ENCODE measurements at regions not wholly inside any gene's neighbourhood (a gene's known extent, or its start where the extent isn't known, plus 50 kb on each side); places are given as distances from the start of the nearest gene placed in this dataset.

DNA sequence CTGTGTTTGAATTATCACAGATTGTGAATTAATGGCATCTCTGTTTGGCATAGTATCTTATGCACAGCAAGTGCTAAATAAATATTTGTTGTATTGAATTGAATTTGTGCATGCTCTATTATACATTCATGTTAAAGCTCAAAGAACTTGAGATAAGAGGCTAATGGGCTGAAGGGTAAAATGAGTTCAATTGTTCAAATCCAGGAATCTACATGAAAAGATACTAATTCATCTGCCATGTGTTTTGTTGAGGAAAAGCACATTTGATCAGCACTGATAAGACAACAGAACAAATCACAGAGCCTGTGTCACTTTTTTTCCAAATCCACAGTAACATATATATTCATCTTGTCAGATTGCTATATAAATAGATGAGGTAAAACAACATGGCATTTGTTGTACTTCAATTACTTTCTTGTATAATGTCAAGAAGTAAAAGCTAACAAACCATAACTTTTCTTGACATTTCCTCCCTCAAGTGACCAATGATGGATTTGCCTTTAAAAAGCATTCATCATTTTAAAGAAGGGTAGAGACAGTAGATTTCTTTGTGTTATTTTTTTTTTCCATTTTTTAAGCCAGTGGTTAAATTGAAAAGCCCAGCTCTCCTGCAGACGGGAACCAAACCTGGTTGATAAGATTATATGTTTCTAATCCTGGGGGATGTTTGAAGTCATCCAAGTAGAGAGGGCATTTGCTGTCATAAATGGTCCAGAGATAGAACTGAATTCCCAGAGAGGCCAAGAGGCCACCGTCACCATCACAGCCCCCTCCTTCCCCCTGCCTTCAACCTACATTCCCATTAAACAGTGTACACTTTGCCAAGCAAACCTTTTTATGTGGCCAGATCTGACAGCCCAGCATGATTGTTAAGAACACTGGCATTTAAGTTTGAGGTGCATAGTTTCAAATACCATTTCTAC lies 123.0 kb downstream of the CHD9NB start:
- TF ChIP-seq TCF12 (IDR thresholded peaks at IDR 0.05; ENCODE audit: low read depth) (no peak), ZBTB7A (IDR thresholded peaks at IDR 0.05; ENCODE audit: low read depth) (no peak)

All from Ishikawa (cell line).